HepG2 (cell line): ENCODE measurements at regions not wholly inside any gene's neighbourhood (a gene's known extent, or its start where the extent isn't known, plus 50 kb on each side); places are given as distances from the start of the nearest gene placed in this dataset.
A peak's percentile ranks its signal among the peaks of the same experiment; 100 is the strongest.

Experiments
- CBX1 ChIP-seq: IDR thresholded peaks from one replicate; pipeline ENCODE4 v1.6.1; 2016; ENCODE audit warnings: antibody characterized with exemption, low read depth
- DR1 ChIP-seq: sonication (generic); formaldehyde crosslinking; IDR thresholded peaks from 2 replicates; pipeline ENCODE4 v1.8.0; 2021; ENCODE audit warnings: mild to moderate bottlenecking, missing genetic modification reagents, inconsistent platforms
- EP300 ChIP-seq, 3 experiments: sonication (generic) in 1 of 3; formaldehyde crosslinking in 1 of 3; IDR thresholded peaks; 2 replicates each; pipeline versions ENCODE4 v1.5.1 to v1.6.1; 2011 to 2020; ENCODE audit warnings: low read depth in 2 of 3, low read length in 2 of 3, borderline replicate concordance in 1 of 3, improper control_type of control experiment in 1 of 3, mild to moderate bottlenecking in 1 of 3, missing genetic modification reagents in 1 of 3, moderate library complexity in 1 of 3
- FOXA3 ChIP-seq: IDR thresholded peaks from 2 replicates; pipeline ENCODE4 v1.6.1; 2016; ENCODE audit warnings: missing genetic modification reagents, missing compliant biosample characterization
- HNRNPUL1 ChIP-seq: fragments of 200-400 bp; formaldehyde crosslinking; IDR thresholded peaks from 2 replicates; pipeline ENCODE4 v1.6.1; 2017; ENCODE audit warnings: low read depth, mild to moderate bottlenecking, low read length, moderate library complexity
- HOXA9 ChIP-seq: sonication (generic); formaldehyde crosslinking; IDR thresholded peaks from 2 replicates; pipeline ENCODE4 v1.8.1; 2022; ENCODE audit warnings: missing genetic modification reagents, mild to moderate bottlenecking, moderate library complexity, borderline replicate concordance
- JDP2 ChIP-seq: sonication (generic); formaldehyde crosslinking; IDR thresholded peaks from 2 replicates; pipeline ENCODE4 v1.8.1; 2022; ENCODE audit warnings: missing genetic modification reagents, borderline replicate concordance
- MATR3 ChIP-seq: sonication (generic); formaldehyde crosslinking; IDR thresholded peaks from 2 replicates; pipeline ENCODE4 v1.4.0; 2020; ENCODE audit warnings: missing genetic modification reagents
- MEIS2 ChIP-seq: sonication (generic); formaldehyde crosslinking; IDR thresholded peaks from 2 replicates; pipeline ENCODE4 v1.9.0; 2021; ENCODE audit warnings: mild to moderate bottlenecking, missing genetic modification reagents
- NFE2L2 ChIP-seq: fragments of 150-350 bp; IDR thresholded peaks from 2 replicates; pipeline ENCODE4 v1.6.1; 2014; ENCODE audit warnings: low read length
- RFXAP ChIP-seq: sonication (generic); formaldehyde crosslinking; IDR thresholded peaks from 2 replicates; pipeline ENCODE4 v1.4.0; 2020; ENCODE audit warnings: missing genetic modification reagents, borderline replicate concordance
- SYNCRIP ChIP-seq: fragments of 200-400 bp; formaldehyde crosslinking; IDR thresholded peaks from 2 replicates; pipeline ENCODE4 v1.6.1; 2018; ENCODE audit warnings: mild to moderate bottlenecking, low read depth, low read length; ENCODE audit not compliant: insufficient read depth
- ZBTB8A ChIP-seq: sonication (generic); formaldehyde crosslinking; IDR thresholded peaks from 2 replicates; pipeline ENCODE4 v1.4.0; 2020; ENCODE audit warnings: mild to moderate bottlenecking, low read depth, missing genetic modification reagents, borderline replicate concordance
- ZNF296 ChIP-seq: sonication (generic); formaldehyde crosslinking; conservative IDR thresholded peaks from 2 replicates; pipeline ENCODE4 v1.5.0; 2020; ENCODE audit warnings: mild to moderate bottlenecking, missing genetic modification reagents
- ZNF564 ChIP-seq: sonication (generic); formaldehyde crosslinking; IDR thresholded peaks from 2 replicates; pipeline ENCODE4 v1.8.1; 2023; ENCODE audit warnings: mild to moderate bottlenecking, missing genetic modification reagents
- ZNF605 ChIP-seq: sonication (generic); formaldehyde crosslinking; IDR thresholded peaks from 2 replicates; pipeline ENCODE4 v1.8.0; 2022; ENCODE audit warnings: mild to moderate bottlenecking, missing genetic modification reagents
- TF ChIP-seq, protein P1 (sequence below), 2 experiments: sonication (generic) in 1 of 2; formaldehyde crosslinking in 1 of 2; IDR thresholded peaks; 2 replicates each; pipeline versions ENCODE4 v1.4.0 to v1.6.1; 2018 to 2020; ENCODE audit warnings: missing genetic modification reagents in 2 of 2, borderline replicate concordance in 1 of 2, low read depth in 1 of 2, mild to moderate bottlenecking in 1 of 2, missing biosample characterization in 1 of 2
- TF ChIP-seq, protein P2 (sequence below): sonication (generic); formaldehyde crosslinking; IDR thresholded peaks from 2 replicates; pipeline ENCODE4 v1.9.0; 2021; ENCODE audit warnings: missing genetic modification reagents, mild to moderate bottlenecking, borderline replicate concordance
- TF ChIP-seq, protein P3 (sequence below): sonication (generic); formaldehyde crosslinking; IDR thresholded peaks from 2 replicates; pipeline ENCODE4 v1.4.0; 2020; ENCODE audit warnings: mild to moderate bottlenecking, missing genetic modification reagents
- TF ChIP-seq, protein P4 (sequence below): sonication (generic); formaldehyde crosslinking; IDR thresholded peaks from 2 replicates; pipeline ENCODE4 v1.4.0; 2020; ENCODE audit warnings: missing genetic modification reagents

DNA sequence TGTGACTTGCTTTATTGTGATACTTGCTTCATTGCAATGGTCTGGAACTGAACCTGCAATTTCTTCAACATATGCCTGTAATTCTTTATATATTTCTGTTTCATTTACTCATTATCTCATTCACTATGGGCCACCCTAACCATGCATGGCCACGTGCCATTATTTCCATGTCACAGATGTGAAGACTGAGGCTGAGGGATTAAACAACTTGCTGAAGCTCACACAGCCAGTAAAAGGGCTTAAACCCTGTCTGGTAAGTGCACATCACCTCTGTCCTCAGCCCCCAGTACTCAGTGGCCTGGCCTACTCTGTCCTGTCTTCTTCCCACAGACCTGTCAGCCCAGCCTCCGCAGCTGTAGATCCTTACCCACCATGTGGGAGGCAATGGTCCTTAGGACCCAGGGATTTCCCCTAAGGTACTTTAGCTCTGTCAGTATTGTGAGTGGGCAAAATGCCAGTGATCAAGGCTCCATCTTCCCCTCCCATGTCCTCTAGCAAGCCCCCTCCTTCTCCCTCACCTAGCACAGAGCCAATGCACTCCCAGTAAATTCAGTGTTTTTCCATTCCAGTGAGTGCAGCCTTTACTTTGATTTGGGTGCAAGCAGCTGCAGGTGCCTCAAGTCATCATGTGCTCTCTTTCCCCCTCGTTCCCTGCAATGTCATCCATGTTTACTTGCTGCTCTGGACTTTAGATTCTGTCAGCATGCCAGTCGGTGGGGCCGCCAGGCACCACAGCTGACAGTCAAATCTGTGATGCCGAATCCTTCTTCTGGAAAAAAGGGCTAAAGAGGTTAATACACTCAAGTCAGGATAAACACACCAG is 228.2 kb upstream of the PROX1 start (continued):
- TF ChIP-seq CBX1 (no peak), ZNF564 (CRISPR knock-in tag) (no peak), SYNCRIP (no peak), JDP2 (CRISPR knock-in tag) (no peak), NFE2L2 (peak; percentile 78; the same call in 1 of the 2 replicates), RFXAP (no peak), HOXA9 (CRISPR knock-in tag) (no peak), MATR3 (CRISPR knock-in tag) (no peak), FOXA3 (CRISPR knock-in tag) (peak; percentile 99), ZNF605 (CRISPR knock-in tag) (peak; percentile 82), MEIS2 (CRISPR knock-in tag) (peak; percentile 98), ZNF296 (CRISPR knock-in tag) (0 out of 2 replicates have a peak, but pooled peaks have one; percentile 54), ZBTB8A (CRISPR knock-in tag) (no peak), DR1 (CRISPR knock-in tag) (no peak), HNRNPUL1 (no peak), EP300 (IDR thresholded peaks at IDR 0.05; ENCODE audit: low read depth in 2 of 2, low read length in 2 of 2) (peak in 1 of 2 experiments; percentile 93; a peak in 2 of 4 replicates), EP300 (CRISPR knock-in tag; IDR thresholded peaks at IDR 0.05; ENCODE audit: borderline replicate concordance) (peak; percentile 83)
- TF ChIP-seq, protein P1, sequence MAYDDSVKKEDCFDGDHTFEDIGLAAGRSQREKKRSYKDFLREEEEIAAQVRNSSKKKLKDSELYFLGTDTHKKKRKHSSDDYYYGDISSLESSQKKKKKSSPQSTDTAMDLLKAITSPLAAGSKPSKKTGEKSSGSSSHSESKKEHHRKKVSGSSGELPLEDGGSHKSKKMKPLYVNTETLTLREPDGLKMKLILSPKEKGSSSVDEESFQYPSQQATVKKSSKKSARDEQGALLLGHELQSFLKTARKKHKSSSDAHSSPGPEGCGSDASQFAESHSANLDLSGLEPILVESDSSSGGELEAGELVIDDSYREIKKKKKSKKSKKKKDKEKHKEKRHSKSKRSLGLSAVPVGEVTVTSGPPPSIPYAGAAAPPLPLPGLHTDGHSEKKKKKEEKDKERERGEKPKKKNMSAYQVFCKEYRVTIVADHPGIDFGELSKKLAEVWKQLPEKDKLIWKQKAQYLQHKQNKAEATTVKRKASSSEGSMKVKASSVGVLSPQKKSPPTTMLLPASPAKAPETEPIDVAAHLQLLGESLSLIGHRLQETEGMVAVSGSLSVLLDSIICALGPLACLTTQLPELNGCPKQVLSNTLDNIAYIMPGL (CRISPR knock-in tag; IDR thresholded peaks at IDR 0.05; ENCODE audit: borderline replicate concordance in 1 of 2, low read depth in 1 of 2), result peak in 1 of 2 experiments; percentile 47; a peak in 1 of 4 replicates
- TF ChIP-seq, protein P2, sequence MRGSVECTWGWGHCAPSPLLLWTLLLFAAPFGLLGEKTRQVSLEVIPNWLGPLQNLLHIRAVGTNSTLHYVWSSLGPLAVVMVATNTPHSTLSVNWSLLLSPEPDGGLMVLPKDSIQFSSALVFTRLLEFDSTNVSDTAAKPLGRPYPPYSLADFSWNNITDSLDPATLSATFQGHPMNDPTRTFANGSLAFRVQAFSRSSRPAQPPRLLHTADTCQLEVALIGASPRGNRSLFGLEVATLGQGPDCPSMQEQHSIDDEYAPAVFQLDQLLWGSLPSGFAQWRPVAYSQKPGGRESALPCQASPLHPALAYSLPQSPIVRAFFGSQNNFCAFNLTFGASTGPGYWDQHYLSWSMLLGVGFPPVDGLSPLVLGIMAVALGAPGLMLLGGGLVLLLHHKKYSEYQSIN, result no peak
- TF ChIP-seq, protein P3, sequence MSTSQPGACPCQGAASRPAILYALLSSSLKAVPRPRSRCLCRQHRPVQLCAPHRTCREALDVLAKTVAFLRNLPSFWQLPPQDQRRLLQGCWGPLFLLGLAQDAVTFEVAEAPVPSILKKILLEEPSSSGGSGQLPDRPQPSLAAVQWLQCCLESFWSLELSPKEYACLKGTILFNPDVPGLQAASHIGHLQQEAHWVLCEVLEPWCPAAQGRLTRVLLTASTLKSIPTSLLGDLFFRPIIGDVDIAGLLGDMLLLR, result peak; percentile 73; the same call in 1 of the 2 replicates
- TF ChIP-seq, protein P4, sequence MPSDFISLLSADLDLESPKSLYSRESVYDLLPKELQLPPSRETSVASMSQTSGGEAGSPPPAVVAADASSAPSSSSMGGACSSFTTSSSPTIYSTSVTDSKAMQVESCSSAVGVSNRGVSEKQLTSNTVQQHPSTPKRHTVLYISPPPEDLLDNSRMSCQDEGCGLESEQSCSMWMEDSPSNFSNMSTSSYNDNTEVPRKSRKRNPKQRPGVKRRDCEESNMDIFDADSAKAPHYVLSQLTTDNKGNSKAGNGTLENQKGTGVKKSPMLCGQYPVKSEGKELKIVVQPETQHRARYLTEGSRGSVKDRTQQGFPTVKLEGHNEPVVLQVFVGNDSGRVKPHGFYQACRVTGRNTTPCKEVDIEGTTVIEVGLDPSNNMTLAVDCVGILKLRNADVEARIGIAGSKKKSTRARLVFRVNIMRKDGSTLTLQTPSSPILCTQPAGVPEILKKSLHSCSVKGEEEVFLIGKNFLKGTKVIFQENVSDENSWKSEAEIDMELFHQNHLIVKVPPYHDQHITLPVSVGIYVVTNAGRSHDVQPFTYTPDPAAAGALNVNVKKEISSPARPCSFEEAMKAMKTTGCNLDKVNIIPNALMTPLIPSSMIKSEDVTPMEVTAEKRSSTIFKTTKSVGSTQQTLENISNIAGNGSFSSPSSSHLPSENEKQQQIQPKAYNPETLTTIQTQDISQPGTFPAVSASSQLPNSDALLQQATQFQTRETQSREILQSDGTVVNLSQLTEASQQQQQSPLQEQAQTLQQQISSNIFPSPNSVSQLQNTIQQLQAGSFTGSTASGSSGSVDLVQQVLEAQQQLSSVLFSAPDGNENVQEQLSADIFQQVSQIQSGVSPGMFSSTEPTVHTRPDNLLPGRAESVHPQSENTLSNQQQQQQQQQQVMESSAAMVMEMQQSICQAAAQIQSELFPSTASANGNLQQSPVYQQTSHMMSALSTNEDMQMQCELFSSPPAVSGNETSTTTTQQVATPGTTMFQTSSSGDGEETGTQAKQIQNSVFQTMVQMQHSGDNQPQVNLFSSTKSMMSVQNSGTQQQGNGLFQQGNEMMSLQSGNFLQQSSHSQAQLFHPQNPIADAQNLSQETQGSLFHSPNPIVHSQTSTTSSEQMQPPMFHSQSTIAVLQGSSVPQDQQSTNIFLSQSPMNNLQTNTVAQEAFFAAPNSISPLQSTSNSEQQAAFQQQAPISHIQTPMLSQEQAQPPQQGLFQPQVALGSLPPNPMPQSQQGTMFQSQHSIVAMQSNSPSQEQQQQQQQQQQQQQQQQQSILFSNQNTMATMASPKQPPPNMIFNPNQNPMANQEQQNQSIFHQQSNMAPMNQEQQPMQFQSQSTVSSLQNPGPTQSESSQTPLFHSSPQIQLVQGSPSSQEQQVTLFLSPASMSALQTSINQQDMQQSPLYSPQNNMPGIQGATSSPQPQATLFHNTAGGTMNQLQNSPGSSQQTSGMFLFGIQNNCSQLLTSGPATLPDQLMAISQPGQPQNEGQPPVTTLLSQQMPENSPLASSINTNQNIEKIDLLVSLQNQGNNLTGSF (CRISPR knock-in tag), result peak; percentile 68; the same call in 1 of the 2 replicates
